ENCODE measurements at regions not wholly inside any gene's neighbourhood (a gene's known extent, or its start where the extent isn't known, plus 50 kb on each side); places are given as distances from the start of the nearest gene placed in this dataset.

DNA sequence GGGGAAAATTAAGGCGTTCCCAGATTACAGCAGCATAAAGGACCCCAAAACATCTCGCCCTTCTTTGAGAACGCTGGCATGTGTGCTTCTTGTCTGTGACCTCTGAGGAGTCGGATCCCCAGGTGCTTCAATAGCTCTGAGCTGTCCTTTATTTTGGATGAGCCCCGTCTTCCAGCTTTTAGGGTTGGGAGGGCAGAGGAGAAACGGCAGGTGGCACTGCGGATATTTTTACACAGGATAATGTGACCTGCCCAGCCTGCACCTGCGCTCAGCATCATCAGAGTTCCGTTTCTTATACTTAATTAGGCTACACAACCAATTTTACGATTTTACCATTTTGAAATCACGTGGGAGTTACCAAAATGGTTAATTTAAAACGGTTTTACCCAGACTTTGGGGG lies 147.7 kb upstream of the RPS6KA2 start:
- TF ChIP-seq, protein P1, sequence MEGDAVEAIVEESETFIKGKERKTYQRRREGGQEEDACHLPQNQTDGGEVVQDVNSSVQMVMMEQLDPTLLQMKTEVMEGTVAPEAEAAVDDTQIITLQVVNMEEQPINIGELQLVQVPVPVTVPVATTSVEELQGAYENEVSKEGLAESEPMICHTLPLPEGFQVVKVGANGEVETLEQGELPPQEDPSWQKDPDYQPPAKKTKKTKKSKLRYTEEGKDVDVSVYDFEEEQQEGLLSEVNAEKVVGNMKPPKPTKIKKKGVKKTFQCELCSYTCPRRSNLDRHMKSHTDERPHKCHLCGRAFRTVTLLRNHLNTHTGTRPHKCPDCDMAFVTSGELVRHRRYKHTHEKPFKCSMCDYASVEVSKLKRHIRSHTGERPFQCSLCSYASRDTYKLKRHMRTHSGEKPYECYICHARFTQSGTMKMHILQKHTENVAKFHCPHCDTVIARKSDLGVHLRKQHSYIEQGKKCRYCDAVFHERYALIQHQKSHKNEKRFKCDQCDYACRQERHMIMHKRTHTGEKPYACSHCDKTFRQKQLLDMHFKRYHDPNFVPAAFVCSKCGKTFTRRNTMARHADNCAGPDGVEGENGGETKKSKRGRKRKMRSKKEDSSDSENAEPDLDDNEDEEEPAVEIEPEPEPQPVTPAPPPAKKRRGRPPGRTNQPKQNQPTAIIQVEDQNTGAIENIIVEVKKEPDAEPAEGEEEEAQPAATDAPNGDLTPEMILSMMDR (IDR thresholded peaks at IDR 0.05) = no peak
- TF ChIP-seq POLR2A (IDR thresholded peaks at IDR 0.05) (no peak), POLR2AphosphoS5 (IDR thresholded peaks at IDR 0.05) (no peak)
